Hematopoietic multipotent progenitor cell treated with erythropoietin and hydrocortisone succinate and interleukin-3 and kit ligand, for 4 days (in vitro differentiated cells): ENCODE measurements at regions not wholly inside any gene's neighbourhood (a gene's known extent, or its start where the extent isn't known, plus 50 kb on each side); places are given as distances from the start of the nearest gene placed in this dataset.
A peak's percentile ranks its signal among the peaks of the same experiment; 100 is the strongest.
"Not testable (repeated sequence)": the region's sequence is repeated elsewhere in the genome, so short reads cannot be mapped to it uniquely, and the experiment has no call there.

Experiments
- DNase-seq: peaks from one replicate; pipeline ENCODE4 v3.0.0-alpha.2; 2015

GRCh38 chr9:720239-720881, 121.1 kb upstream of the DMRT1 start:
- no peak for DNase-seq

- no peak for DNase-seq
Observed at GRCh38 chr9:722388-722980, 119.0 kb upstream of the DMRT1 start.

GRCh38 chr9:724461-724860, 117.0 kb upstream of the DMRT1 start:
- not testable (repeated sequence) for DNase-seq

GRCh38 chr9:726005-726404, 115.5 kb upstream of the DMRT1 start:
- DNase-seq = no peak

DNA sequence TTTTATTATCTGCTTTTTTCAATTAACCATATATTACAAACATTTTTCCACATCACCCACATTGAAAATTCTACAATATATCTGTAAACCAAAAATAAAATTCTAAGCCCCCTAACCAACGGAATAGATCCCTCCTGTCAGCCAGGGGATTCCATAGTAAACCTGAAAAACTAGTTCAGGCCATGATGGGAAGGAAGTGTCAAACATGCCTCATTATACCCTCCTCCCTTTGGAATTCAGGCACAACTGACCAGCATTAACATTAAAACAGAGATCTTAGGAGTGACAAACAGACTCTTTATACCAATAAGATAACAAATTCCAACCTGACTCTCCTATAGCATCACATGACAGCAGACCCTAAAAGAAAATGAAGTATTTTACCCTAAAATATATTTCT, 113.7 kb upstream of the DMRT1 start:
- DNase-seq = no peak

GRCh38 chr9:728535-728934, 113.0 kb upstream of the DMRT1 start:
- DNase-seq = no peak

GRCh38 chr9:731474-731873, 110.0 kb upstream of the DMRT1 start:
- DNase-seq = no peak

- DNase-seq = no peak
Observed at GRCh38 chr9:734831-735511, 106.5 kb upstream of the DMRT1 start.

- DNase-seq = no peak
Observed at GRCh38 chr9:737400-738120, 103.9 kb upstream of the DMRT1 start.

GRCh38 chr9:738209-738915, 103.1 kb upstream of the DMRT1 start:
- DNase-seq = no peak

- DNase-seq = no peak
Observed at GRCh38 chr9:739362-739761, 102.1 kb upstream of the DMRT1 start.

- no peak for DNase-seq
Observed at GRCh38 chr9:740221-740620, 101.3 kb upstream of the DMRT1 start.

- DNase-seq = no peak
Observed at GRCh38 chr9:742104-742503, 99.4 kb upstream of the DMRT1 start.

- DNase-seq = no peak
Observed at GRCh38 chr9:742914-743589, 98.4 kb upstream of the DMRT1 start.

GRCh38 chr9:744046-744712, 97.3 kb upstream of the DMRT1 start:
- DNase-seq = peak; percentile 33

DNA sequence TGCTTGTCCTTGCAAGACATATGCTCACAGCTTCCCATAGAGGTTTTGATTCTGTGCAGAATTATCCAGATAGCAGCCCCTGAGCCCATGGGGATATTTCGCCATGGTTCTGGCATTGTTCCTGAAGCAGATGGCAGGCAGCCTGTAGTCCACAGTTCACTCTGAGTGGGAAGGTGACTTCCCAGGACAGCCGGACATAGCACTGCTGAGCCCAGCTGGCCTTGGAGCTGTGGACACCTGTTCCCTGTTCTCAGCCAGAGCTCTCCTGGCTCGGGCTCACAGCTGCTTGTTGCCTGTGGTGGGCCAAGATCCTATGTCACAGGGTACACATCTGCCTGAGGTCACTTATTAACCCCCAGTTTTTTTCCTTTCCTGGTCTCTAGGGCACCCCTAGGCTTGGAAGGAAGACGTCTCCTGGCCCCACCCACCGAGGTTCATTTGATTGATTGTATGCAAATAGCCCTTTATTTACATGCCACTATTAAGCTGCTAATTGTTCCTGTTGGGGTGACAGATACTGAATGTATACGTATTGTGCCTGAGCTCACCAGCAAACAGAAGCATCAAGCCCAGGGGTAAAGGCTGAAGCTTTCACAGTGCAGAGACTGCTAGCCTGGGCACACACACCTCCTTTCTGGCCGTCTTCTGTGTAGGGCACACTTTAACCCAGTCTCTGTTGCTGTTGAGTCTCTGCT, 96.6 kb upstream of the DMRT1 start:
- no peak for DNase-seq

GRCh38 chr9:745761-746380, 95.6 kb upstream of the DMRT1 start:
- no peak for DNase-seq

GRCh38 chr9:746661-747434, 94.6 kb upstream of the DMRT1 start:
- DNase-seq = no peak

DNA sequence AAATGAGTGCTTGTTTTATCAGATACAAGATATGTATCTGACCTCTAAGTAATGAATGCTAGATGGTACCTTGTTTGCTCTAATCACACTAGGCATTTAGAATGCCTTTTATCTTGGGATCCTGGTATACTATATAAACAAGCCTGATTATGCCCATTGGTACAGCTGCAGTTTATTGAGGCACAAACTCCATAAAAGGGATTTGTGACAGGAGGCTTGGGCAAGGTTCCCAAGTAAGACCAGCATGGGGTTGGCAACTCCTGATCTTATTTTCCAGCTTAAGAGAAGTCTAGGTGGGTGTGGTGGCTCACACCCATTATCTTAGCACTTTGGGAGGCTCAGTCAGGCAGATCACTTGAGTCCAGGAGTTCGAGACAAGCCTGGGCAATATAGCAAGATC, 93.9 kb upstream of the DMRT1 start:
- peak; percentile 32 for DNase-seq

DNA sequence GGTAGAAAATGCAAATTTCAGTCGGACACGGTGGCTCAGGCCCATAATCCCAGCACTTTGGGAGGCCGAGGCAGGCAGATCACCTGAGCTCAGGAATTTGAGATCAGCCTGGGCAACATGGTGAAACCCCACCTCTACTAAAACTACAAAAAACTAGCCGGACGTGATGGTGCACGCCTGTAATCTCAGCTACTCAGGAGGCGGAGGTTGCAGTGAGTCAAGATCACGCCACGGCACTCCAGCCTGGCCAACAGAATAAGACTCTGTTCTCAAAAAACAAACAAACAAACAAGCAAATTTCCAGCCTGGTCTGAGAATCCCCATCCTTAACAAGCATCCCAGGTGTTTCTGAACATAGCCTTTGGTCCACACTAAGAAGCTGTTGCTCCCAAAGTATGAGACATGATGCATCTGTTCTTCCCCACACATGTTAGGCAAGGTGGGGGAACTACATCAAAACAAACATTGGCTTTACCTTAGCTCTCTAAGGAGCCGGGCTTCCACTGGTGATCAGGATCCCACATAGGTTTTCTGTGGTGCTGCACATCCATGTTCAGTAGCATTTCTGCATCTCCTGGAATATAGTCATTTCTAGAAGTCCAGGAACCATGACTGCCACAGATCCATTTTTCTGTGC, 92.5 kb upstream of the DMRT1 start:
- no peak for DNase-seq
